ENCODE measurements at regions not wholly inside any gene's neighbourhood (a gene's known extent, or its start where the extent isn't known, plus 50 kb on each side); places are given as distances from the start of the nearest gene placed in this dataset.

GRCh38 chr18:38368886-38369285 lies 803.3 kb upstream of the CELF4 start:
- no peak overlapping the region for H3K4me2 ChIP-seq (ENCODE audit: low read depth, low read length, poor library complexity, severe bottlenecking)
- H3K9ac ChIP-seq (ENCODE audit: low read length), result no peak overlapping the region
- no peaks in the 10 kb centered on the region for H3K36me3 ChIP-seq (ENCODE audit: low read length)
- no peaks in the 10 kb centered on the region for H3K79me2 ChIP-seq (ENCODE audit: insufficient read depth, low read length)
- no peaks in the 10 kb centered on the region for H4K20me1 ChIP-seq (ENCODE audit: low read depth, low read length)
- no peaks in the 10 kb centered on the region for H3K9me3 ChIP-seq (ENCODE audit: insufficient read depth, low read length)
- H3F3A ChIP-seq (ENCODE audit: insufficient read depth), result no peaks in the 10 kb centered on the region
- no peak overlapping the region for H3K27ac ChIP-seq (ENCODE audit: low read depth, low read length)
- H3K9me2 ChIP-seq (replicated peaks; ENCODE audit: insufficient read depth, low read length), result no peaks in the 10 kb centered on the region
- TF ChIP-seq CTCF (IDR thresholded peaks at IDR 0.05; ENCODE audit: insufficient read depth, low read length, poor library complexity, severe bottlenecking) (no peak), EZH2phosphoT487 (conservative IDR thresholded peaks at IDR 0.05; ENCODE audit: low read length) (no peak)
- no peak overlapping the region for H3K4me3 ChIP-seq (ENCODE audit: insufficient read depth, low read length, poor library complexity, severe bottlenecking)
- H2AFZ ChIP-seq (ENCODE audit: low read depth, low read length, severe bottlenecking), result no peak overlapping the region
- no peaks in the 10 kb centered on the region for H3K27me3 ChIP-seq (ENCODE audit: low read length)

- H3K9me2 ChIP-seq (replicated peaks; ENCODE audit: insufficient read depth, low read length), result no peaks in the 10 kb centered on the region
- H3K79me2 ChIP-seq (ENCODE audit: insufficient read depth, low read length), result no peaks in the 10 kb centered on the region
- TF ChIP-seq CTCF (IDR thresholded peaks at IDR 0.05; ENCODE audit: insufficient read depth, low read length, poor library complexity, severe bottlenecking) (no peak), EZH2phosphoT487 (conservative IDR thresholded peaks at IDR 0.05; ENCODE audit: low read length) (no peak)
- H3K27me3 ChIP-seq (ENCODE audit: low read length), result no peaks in the 10 kb centered on the region
- H3K4me3 ChIP-seq (ENCODE audit: insufficient read depth, low read length, poor library complexity, severe bottlenecking), result no peak overlapping the region
- H3K27ac ChIP-seq (ENCODE audit: low read depth, low read length), result no peak overlapping the region
- no peaks in the 10 kb centered on the region for H3K36me3 ChIP-seq (ENCODE audit: low read length)
- H2AFZ ChIP-seq (ENCODE audit: low read depth, low read length, severe bottlenecking), result no peak overlapping the region
- H4K20me1 ChIP-seq (ENCODE audit: low read depth, low read length), result no peaks in the 10 kb centered on the region
- H3K9ac ChIP-seq (ENCODE audit: low read length), result no peak overlapping the region
- no peaks in the 10 kb centered on the region for H3F3A ChIP-seq (ENCODE audit: insufficient read depth)
- H3K9me3 ChIP-seq (ENCODE audit: insufficient read depth, low read length), result no peaks in the 10 kb centered on the region
- H3K4me2 ChIP-seq (ENCODE audit: low read depth, low read length, poor library complexity, severe bottlenecking), result no peak overlapping the region
Observed at GRCh38 chr18:38368246-38368645, 802.6 kb upstream of the CELF4 start.

GRCh38 chr18:38367473-38367872 lies 801.9 kb upstream of the CELF4 start:
- TF ChIP-seq CTCF (IDR thresholded peaks at IDR 0.05; ENCODE audit: insufficient read depth, low read length, poor library complexity, severe bottlenecking) (no peak), EZH2phosphoT487 (conservative IDR thresholded peaks at IDR 0.05; ENCODE audit: low read length) (no peak)
- Histone ChIP-seq H3K4me2 (ENCODE audit: low read depth, low read length, poor library complexity, severe bottlenecking) (no peak overlapping the region), H3F3A (ENCODE audit: insufficient read depth) (no peaks in the 10 kb centered on the region)

More at GRCh38 chr18:38367473-38367872, 801.9 kb upstream of the CELF4 start:
- Histone ChIP-seq H3K9ac (ENCODE audit: low read length) (no peak overlapping the region), H3K4me3 (ENCODE audit: insufficient read depth, low read length, poor library complexity, severe bottlenecking) (no peak overlapping the region), H3K27me3 (ENCODE audit: low read length) (no peaks in the 10 kb centered on the region), H2AFZ (ENCODE audit: low read depth, low read length, severe bottlenecking) (no peak overlapping the region), H3K9me2 (replicated peaks; ENCODE audit: insufficient read depth, low read length) (no peaks in the 10 kb centered on the region), H3K9me3 (ENCODE audit: insufficient read depth, low read length) (no peaks in the 10 kb centered on the region), H4K20me1 (ENCODE audit: low read depth, low read length) (no peaks in the 10 kb centered on the region), H3K79me2 (ENCODE audit: insufficient read depth, low read length) (no peaks in the 10 kb centered on the region), H3K36me3 (ENCODE audit: low read length) (no peaks in the 10 kb centered on the region), H3K27ac (ENCODE audit: low read depth, low read length) (no peak overlapping the region)

Measured in SU-DHL-6 (cell line).